NCI-H524 (cell line): ENCODE measurements at regions not wholly inside any gene's neighbourhood (a gene's known extent, or its start where the extent isn't known, plus 50 kb on each side); places are given as distances from the start of the nearest gene placed in this dataset.

Experiments
- DNase-seq, 2 experiments: peaks; one replicate each; lab custom pipeline; 2025; lab: John Stamatoyannopoulos, UW

- no peak for DNase-seq
Measured at GRCh38 chrX:147832707-147833348, 78.9 kb upstream of the FMR1 start.

DNA sequence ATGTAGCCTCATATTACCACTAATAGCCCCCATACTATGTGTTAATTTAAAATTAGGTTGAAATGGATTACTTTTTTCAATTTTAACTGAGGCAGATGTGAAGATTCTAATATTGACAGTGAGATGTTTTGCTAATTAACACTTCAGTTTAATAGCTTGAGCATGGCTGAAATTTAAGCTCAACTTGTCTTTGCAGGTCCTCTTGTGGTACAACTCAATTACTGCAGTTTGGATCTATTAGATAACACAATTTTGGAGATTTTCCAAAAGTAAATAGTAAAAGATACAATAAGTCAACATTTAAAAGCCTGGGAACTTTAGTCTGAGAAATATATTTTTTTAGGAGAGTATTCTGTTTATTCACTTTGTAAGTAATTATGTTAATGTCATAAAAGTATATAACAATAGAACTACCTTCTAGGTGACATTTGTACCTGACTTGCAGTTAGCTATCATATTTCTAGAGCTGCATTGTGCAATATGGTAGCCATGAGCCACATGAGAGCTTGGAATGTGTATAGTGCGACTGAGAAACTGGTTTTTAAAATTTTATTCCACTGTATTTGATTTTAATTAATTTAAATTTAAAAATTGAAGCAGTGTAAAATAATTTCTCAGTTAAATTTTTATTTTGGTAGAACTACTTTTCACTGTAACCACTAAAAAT lies 73.1 kb upstream of the FMR1 start:
- DNase-seq = peak in 1 of 2 experiments; percentile 50

DNA sequence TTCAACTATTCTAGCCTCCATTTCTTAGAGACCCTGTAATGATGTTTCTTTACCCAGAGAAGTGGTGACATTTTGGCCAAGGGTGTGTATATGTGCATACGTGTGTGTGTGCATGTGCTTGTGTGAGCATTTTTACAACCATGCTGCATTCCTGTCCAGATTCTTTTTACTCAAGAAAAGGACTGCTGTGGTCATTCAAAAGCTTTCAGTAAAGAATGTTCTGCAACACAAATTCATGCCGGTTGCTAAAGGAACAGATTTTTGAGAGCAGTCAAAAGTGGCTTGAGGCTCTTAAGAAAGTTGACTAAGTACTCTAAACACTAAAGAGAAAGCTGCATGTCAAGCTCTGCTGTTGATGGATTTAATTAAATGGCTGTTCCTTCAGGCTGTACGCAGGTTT lies 65.0 kb upstream of the FMR1 start:
- no peak for DNase-seq

- DNase-seq = no peak
Measured at GRCh38 chrX:147847999-147848398, 63.7 kb upstream of the FMR1 start.

GRCh38 chrX:147848543-147849443 lies 62.9 kb upstream of the FMR1 start:
- DNase-seq = no peak

GRCh38 chrX:147850875-147851274 lies 60.8 kb upstream of the FMR1 start:
- DNase-seq = no peak

GRCh38 chrX:147853701-147854100 lies 58.0 kb upstream of the FMR1 start:
- DNase-seq = peak in 1 of 2 experiments; percentile 1

DNA sequence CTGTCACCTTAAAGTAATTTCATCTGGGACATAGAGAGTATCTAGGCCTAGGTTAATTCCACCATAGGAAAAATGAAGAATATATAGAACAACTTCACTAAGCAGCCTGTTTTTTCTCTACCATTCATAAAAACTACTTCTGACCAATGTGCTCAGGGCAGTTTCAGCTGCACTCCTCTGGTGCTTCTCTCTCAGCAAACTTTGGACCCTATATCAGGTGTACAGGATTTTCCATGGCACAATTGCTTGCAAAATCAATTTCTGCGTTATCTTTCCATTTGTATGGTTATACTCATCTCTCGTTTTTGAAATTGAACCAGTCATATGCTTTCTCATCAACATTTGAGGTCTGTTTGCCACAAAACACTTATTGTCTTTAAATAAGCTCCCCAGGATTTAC lies 52.1 kb upstream of the FMR1 start:
- DNase-seq = no peak
